WTC11 (cell line): ENCODE measurements at regions not wholly inside any gene's neighbourhood (a gene's known extent, or its start where the extent isn't known, plus 50 kb on each side); places are given as distances from the start of the nearest gene placed in this dataset.

ENCODE experiments used
- ATF3 ChIP-seq: sonication (generic); formaldehyde crosslinking; conservative IDR thresholded peaks from 2 replicates; pipeline ENCODE4 v1.8.1; 2022; ENCODE audit warnings: mild to moderate bottlenecking, missing genetic modification reagents
- CBFB ChIP-seq: sonication (generic); formaldehyde crosslinking; IDR thresholded peaks from 2 replicates; pipeline ENCODE4 v1.8.1; 2022; ENCODE audit warnings: mild to moderate bottlenecking, low read depth, missing genetic modification reagents
- ETV6 ChIP-seq: sonication (generic); formaldehyde crosslinking; IDR thresholded peaks from 2 replicates; pipeline ENCODE4 v1.8.1; 2022; ENCODE audit warnings: mild to moderate bottlenecking, missing genetic modification reagents
- JUN ChIP-seq: sonication (generic); formaldehyde crosslinking; IDR thresholded peaks from 2 replicates; pipeline ENCODE4 v1.8.0; 2023; ENCODE audit warnings: mild to moderate bottlenecking, missing genetic modification reagents
- RELA ChIP-seq: sonication (generic); formaldehyde crosslinking; IDR thresholded peaks from 2 replicates; pipeline ENCODE4 v1.8.1; 2022; ENCODE audit warnings: missing genetic modification reagents, mild to moderate bottlenecking, borderline replicate concordance
- SMAD3 ChIP-seq: sonication (generic); formaldehyde crosslinking; IDR thresholded peaks from 2 replicates; pipeline ENCODE4 v1.8.0; 2022; ENCODE audit warnings: missing genetic modification reagents, mild to moderate bottlenecking, borderline replicate concordance
- SP1 ChIP-seq: sonication (generic); formaldehyde crosslinking; conservative IDR thresholded peaks from 2 replicates; pipeline ENCODE4 v1.8.1; 2022; ENCODE audit warnings: missing genetic modification reagents
- USF1 ChIP-seq: sonication (generic); formaldehyde crosslinking; IDR thresholded peaks from 2 replicates; pipeline ENCODE4 v1.8.0; 2022; ENCODE audit warnings: mild to moderate bottlenecking, missing genetic modification reagents
- ZNF317 ChIP-seq: sonication (generic); formaldehyde crosslinking; IDR thresholded peaks from 2 replicates; pipeline ENCODE4 v1.8.1; 2023; ENCODE audit warnings: low read depth, mild to moderate bottlenecking, moderate library complexity, missing genetic modification reagents, borderline replicate concordance
- ZNF671 ChIP-seq: fragments of 250-450 bp; sonication (Bioruptor Pico); IDR thresholded peaks from 2 replicates; pipeline ENCODE4 v1.8.0; 2021; ENCODE audit warnings: mild to moderate bottlenecking
- TF ChIP-seq, protein P1 (sequence below): fragments of 200-600 bp; IDR thresholded peaks from 2 replicates; pipeline ENCODE4 v1.8.0; 2022; ENCODE audit warnings: antibody characterized with exemption
- TF ChIP-seq, protein P2 (sequence below): sonication (generic); formaldehyde crosslinking; IDR thresholded peaks from 2 replicates; pipeline ENCODE4 v1.8.0; 2023; ENCODE audit warnings: missing genetic modification reagents, mild to moderate bottlenecking, borderline replicate concordance

DNA sequence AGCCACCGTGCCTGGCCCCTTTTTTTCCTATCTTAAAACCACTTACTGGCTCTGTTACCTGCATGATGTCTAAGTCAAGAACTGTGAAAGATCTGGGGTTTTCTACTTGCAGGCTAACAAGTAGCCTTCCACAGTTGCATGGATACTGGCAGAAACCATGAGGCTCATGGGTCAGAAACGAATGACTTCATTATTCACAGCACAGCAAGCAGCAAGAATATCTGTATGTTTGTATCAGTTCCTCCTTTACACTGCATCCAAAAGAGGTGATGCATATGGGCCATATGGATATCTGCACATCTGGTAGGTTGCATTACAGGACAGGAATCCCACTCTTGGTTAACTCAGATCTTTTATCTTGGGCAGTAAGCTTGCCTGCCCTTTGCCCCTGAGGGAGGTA lies 154.9 kb upstream of the NUDT6 start:
- TF ChIP-seq, protein P1, sequence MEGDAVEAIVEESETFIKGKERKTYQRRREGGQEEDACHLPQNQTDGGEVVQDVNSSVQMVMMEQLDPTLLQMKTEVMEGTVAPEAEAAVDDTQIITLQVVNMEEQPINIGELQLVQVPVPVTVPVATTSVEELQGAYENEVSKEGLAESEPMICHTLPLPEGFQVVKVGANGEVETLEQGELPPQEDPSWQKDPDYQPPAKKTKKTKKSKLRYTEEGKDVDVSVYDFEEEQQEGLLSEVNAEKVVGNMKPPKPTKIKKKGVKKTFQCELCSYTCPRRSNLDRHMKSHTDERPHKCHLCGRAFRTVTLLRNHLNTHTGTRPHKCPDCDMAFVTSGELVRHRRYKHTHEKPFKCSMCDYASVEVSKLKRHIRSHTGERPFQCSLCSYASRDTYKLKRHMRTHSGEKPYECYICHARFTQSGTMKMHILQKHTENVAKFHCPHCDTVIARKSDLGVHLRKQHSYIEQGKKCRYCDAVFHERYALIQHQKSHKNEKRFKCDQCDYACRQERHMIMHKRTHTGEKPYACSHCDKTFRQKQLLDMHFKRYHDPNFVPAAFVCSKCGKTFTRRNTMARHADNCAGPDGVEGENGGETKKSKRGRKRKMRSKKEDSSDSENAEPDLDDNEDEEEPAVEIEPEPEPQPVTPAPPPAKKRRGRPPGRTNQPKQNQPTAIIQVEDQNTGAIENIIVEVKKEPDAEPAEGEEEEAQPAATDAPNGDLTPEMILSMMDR, result no peak
- TF ChIP-seq JUN (CRISPR knock-in tag) (no peak), ZNF317 (CRISPR knock-in tag) (no peak), ZNF671 (CRISPR knock-in tag) (no peak), USF1 (CRISPR knock-in tag) (no peak), ATF3 (no peak), RELA (no peak), ETV6 (no peak), SMAD3 (no peak), CBFB (CRISPR knock-in tag) (no peak), SP1 (CRISPR knock-in tag) (no peak)
- TF ChIP-seq, protein P2, sequence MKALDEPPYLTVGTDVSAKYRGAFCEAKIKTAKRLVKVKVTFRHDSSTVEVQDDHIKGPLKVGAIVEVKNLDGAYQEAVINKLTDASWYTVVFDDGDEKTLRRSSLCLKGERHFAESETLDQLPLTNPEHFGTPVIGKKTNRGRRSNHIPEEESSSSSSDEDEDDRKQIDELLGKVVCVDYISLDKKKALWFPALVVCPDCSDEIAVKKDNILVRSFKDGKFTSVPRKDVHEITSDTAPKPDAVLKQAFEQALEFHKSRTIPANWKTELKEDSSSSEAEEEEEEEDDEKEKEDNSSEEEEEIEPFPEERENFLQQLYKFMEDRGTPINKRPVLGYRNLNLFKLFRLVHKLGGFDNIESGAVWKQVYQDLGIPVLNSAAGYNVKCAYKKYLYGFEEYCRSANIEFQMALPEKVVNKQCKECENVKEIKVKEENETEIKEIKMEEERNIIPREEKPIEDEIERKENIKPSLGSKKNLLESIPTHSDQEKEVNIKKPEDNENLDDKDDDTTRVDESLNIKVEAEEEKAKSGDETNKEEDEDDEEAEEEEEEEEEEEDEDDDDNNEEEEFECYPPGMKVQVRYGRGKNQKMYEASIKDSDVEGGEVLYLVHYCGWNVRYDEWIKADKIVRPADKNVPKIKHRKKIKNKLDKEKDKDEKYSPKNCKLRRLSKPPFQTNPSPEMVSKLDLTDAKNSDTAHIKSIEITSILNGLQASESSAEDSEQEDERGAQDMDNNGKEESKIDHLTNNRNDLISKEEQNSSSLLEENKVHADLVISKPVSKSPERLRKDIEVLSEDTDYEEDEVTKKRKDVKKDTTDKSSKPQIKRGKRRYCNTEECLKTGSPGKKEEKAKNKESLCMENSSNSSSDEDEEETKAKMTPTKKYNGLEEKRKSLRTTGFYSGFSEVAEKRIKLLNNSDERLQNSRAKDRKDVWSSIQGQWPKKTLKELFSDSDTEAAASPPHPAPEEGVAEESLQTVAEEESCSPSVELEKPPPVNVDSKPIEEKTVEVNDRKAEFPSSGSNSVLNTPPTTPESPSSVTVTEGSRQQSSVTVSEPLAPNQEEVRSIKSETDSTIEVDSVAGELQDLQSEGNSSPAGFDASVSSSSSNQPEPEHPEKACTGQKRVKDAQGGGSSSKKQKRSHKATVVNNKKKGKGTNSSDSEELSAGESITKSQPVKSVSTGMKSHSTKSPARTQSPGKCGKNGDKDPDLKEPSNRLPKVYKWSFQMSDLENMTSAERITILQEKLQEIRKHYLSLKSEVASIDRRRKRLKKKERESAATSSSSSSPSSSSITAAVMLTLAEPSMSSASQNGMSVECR (CRISPR knock-in tag), result no peak
